ENCODE measurements at regions not wholly inside any gene's neighbourhood (a gene's known extent, or its start where the extent isn't known, plus 50 kb on each side); places are given as distances from the start of the nearest gene placed in this dataset.

- H2AFZ ChIP-seq (ENCODE audit: low read length) = no peak overlapping the region
- POLR2A ChIA-PET = no interaction called here
- BruUV-seq (replicated peaks) = no TSS peak
- H3K27ac ChIP-seq (ENCODE audit: low read depth, low read length, poor library complexity, severe bottlenecking) = no peak overlapping the region
- H3K36me3 ChIP-seq (ENCODE audit: insufficient read depth, low read length) = no peaks in the 10 kb centered on the region
- no peaks in the 10 kb centered on the region for H3K4me1 ChIP-seq (ENCODE audit: insufficient read depth, low read length, poor library complexity, severe bottlenecking)
- CTCF ChIA-PET (ENCODE audit: unreplicated experiment) = no interaction called here
- 0 out of 2 replicates have a peak, but pooled peaks cover 4% of the 10 kb centered on the region for H3K9me3 ChIP-seq (ENCODE audit: low read length)
- no peak overlapping the region for H3K4me2 ChIP-seq (ENCODE audit: low read length)
- no peaks in the 10 kb centered on the region for H3K9me2 ChIP-seq (ENCODE audit: insufficient read depth, low read length)
- DNase-seq (ENCODE audit: low spot score) = no peak
- no peak overlapping the region for H3K4me3 ChIP-seq (ENCODE audit: low read depth, low read length, poor library complexity, severe bottlenecking)
- TF ChIP-seq CTCF (conservative IDR thresholded peaks at IDR 0.05; ENCODE audit: low read length) (no peak), EZH2phosphoT487 (IDR thresholded peaks at IDR 0.05; ENCODE audit: borderline replicate concordance, low read depth, low read length) (no peak)
- no peaks in the 10 kb centered on the region for H3K79me2 ChIP-seq (ENCODE audit: insufficient read depth, low read depth, low read length)
- no peaks in the 10 kb centered on the region for H4K20me1 ChIP-seq (ENCODE audit: insufficient read depth, low read length)
- intact Hi-C loops (cut with micrococcal nuclease; ENCODE audit: unreplicated experiment) = no loop called here
Observed at GRCh38 chr12:60710246-60710645, 1114.4 kb downstream of the SLC16A7 start.

- Histone ChIP-seq H3K27ac (ENCODE audit: low read depth, low read length, poor library complexity, severe bottlenecking) (no peak overlapping the region), H3K4me2 (ENCODE audit: low read length) (no peak overlapping the region), H3K9me2 (ENCODE audit: insufficient read depth, low read length) (no peaks in the 10 kb centered on the region), H3K79me2 (ENCODE audit: insufficient read depth, low read depth, low read length) (no peaks in the 10 kb centered on the region), H3K36me3 (ENCODE audit: insufficient read depth, low read length) (no peaks in the 10 kb centered on the region), H2AFZ (ENCODE audit: low read length) (no peak overlapping the region), H3K9me3 (ENCODE audit: low read length) (no peaks in the 10 kb centered on the region), H3K4me1 (ENCODE audit: insufficient read depth, low read length, poor library complexity, severe bottlenecking) (no peaks in the 10 kb centered on the region), H4K20me1 (ENCODE audit: insufficient read depth, low read length) (no peaks in the 10 kb centered on the region), H3K4me3 (ENCODE audit: low read depth, low read length, poor library complexity, severe bottlenecking) (no peak overlapping the region)
- TF ChIP-seq CTCF (conservative IDR thresholded peaks at IDR 0.05; ENCODE audit: low read length) (no peak), EZH2phosphoT487 (IDR thresholded peaks at IDR 0.05; ENCODE audit: borderline replicate concordance, low read depth, low read length) (no peak)
- ChIA-PET POLR2A (no interaction called here), CTCF (ENCODE audit: unreplicated experiment) (no interaction called here)
- intact Hi-C loops (cut with micrococcal nuclease; ENCODE audit: unreplicated experiment) = no loop called here
- no peak for DNase-seq (ENCODE audit: low spot score)
- no TSS peak for BruUV-seq (replicated peaks)
Observed at GRCh38 chr12:60714141-60714900, 1118.5 kb downstream of the SLC16A7 start.

- intact Hi-C loops (cut with micrococcal nuclease; ENCODE audit: unreplicated experiment) = no loop called here
- Histone ChIP-seq H3K9me2 (ENCODE audit: insufficient read depth, low read length) (no peaks in the 10 kb centered on the region), H3K4me3 (ENCODE audit: low read depth, low read length, poor library complexity, severe bottlenecking) (no peak overlapping the region), H3K79me2 (ENCODE audit: insufficient read depth, low read depth, low read length) (no peaks in the 10 kb centered on the region), H3K4me1 (ENCODE audit: insufficient read depth, low read length, poor library complexity, severe bottlenecking) (no peaks in the 10 kb centered on the region), H4K20me1 (ENCODE audit: insufficient read depth, low read length) (no peaks in the 10 kb centered on the region), H3K27ac (ENCODE audit: low read depth, low read length, poor library complexity, severe bottlenecking) (no peak overlapping the region), H3K4me2 (ENCODE audit: low read length) (no peak overlapping the region), H3K9me3 (ENCODE audit: low read length) (no peaks in the 10 kb centered on the region), H2AFZ (ENCODE audit: low read length) (no peak overlapping the region), H3K36me3 (ENCODE audit: insufficient read depth, low read length) (no peaks in the 10 kb centered on the region)
- no TSS peak for BruUV-seq (replicated peaks)
- no peak for DNase-seq (ENCODE audit: low spot score)
- ChIA-PET CTCF (ENCODE audit: unreplicated experiment) (no interaction called here), POLR2A (no interaction called here)
- no peak for TF ChIP-seq EZH2phosphoT487 (IDR thresholded peaks at IDR 0.05; ENCODE audit: borderline replicate concordance, low read depth, low read length)
- no peak for TF ChIP-seq CTCF (conservative IDR thresholded peaks at IDR 0.05; ENCODE audit: low read length)
Observed at GRCh38 chr12:60724475-60724874, 1128.6 kb downstream of the SLC16A7 start.

All from OCI-LY7 (cell line).